ENCODE measurements at regions not wholly inside any gene's neighbourhood (a gene's known extent, or its start where the extent isn't known, plus 50 kb on each side); places are given as distances from the start of the nearest gene placed in this dataset.

- DNase-seq, result no peak
These were observed 446.5 kb downstream of the TLE1 start for GRCh38 chr9:81242866-81243265.

- DNase-seq, result no peak
These were observed 450.0 kb downstream of the TLE1 start for GRCh38 chr9:81239388-81239787.

GRCh38 chr9:81237565-81238231 lies 451.6 kb downstream of the TLE1 start:
- no peak for DNase-seq

- DNase-seq, result no peak
These were observed 454.3 kb downstream of the TLE1 start for GRCh38 chr9:81234924-81235610.

- no peak for DNase-seq
These were observed 458.3 kb downstream of the TLE1 start for GRCh38 chr9:81231011-81231410.

GRCh38 chr9:81227507-81228245 lies 461.7 kb downstream of the TLE1 start:
- DNase-seq, result no peak

- no peak for DNase-seq
These were observed 463.8 kb downstream of the TLE1 start for GRCh38 chr9:81225596-81225995.

GRCh38 chr9:81224166-81225081 lies 464.9 kb downstream of the TLE1 start:
- DNase-seq, result no peak

GRCh38 chr9:81214975-81215374 lies 474.4 kb downstream of the TLE1 start:
- DNase-seq, result no peak

- no peak for DNase-seq
These were observed 475.9 kb downstream of the TLE1 start for GRCh38 chr9:81213456-81213855.

GRCh38 chr9:81211741-81212140 lies 477.6 kb downstream of the TLE1 start:
- no peak for DNase-seq

GRCh38 chr9:81207651-81208050 lies 481.7 kb downstream of the TLE1 start:
- no peak for DNase-seq

- DNase-seq, result no peak
These were observed 487.1 kb downstream of the TLE1 start for GRCh38 chr9:81202292-81202691.

- DNase-seq, result no peak
These were observed 494.1 kb downstream of the TLE1 start for GRCh38 chr9:81195206-81195605.

- no peak for DNase-seq
These were observed 495.7 kb downstream of the TLE1 start for GRCh38 chr9:81193362-81194339.

- DNase-seq, result no peak
These were observed 498.1 kb downstream of the TLE1 start for GRCh38 chr9:81191222-81191621.

GRCh38 chr9:81190659-81191058 lies 498.7 kb downstream of the TLE1 start:
- no peak for DNase-seq

- DNase-seq, result no peak
These were observed 505.6 kb downstream of the TLE1 start for GRCh38 chr9:81183761-81184160.

GRCh38 chr9:81182431-81182830 lies 506.9 kb downstream of the TLE1 start:
- DNase-seq, result no peak

GRCh38 chr9:81174023-81174422 lies 515.3 kb downstream of the TLE1 start:
- DNase-seq, result no peak

GRCh38 chr9:81171689-81172088 lies 517.7 kb downstream of the TLE1 start:
- DNase-seq, result no peak

- no peak for DNase-seq
These were observed 527.0 kb downstream of the TLE1 start for GRCh38 chr9:81162361-81162760.

Measured in activated CD4-positive, alpha-beta T cell treated with anti-CD3 and anti-CD28 coated beads, Interleukin-2, Interleukin-6, amounts not matched to agents 100 ng/mL and 50 ng/mL, durations not matched to agents 16 hours and 8 hours (primary cell).